ENCODE measurements at regions not wholly inside any gene's neighbourhood (a gene's known extent, or its start where the extent isn't known, plus 50 kb on each side); places are given as distances from the start of the nearest gene placed in this dataset.
A peak's percentile ranks its signal among the peaks of the same experiment; 100 is the strongest.

DNA sequence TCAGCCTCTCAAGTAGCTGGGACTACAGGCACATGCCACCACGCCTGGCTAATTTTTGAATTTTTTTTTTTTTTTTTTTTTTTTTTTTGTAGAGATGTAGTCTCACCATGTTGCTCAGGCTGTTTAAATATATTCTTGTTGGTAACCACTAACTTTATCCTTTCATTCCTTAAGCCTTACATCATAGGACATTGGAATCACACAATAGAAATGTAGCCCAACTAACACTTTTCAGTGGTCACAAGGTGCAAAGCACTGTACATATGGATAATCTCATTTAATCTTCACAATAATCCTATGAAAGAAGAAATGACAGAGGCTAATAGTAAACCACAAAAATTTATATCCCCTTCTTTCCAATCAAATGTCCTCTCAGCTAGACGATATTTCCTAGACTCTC is 417.8 kb upstream of the DACH1 start:
- no peaks in the 10 kb centered on the region for H3K4me1 ChIP-seq
- H3K9me3 ChIP-seq (replicated peaks), result no peaks in the 10 kb centered on the region; the same call in 1 of the 2 replicates
- no peaks in the 10 kb centered on the region for H3K36me3 ChIP-seq
- no peaks in the 10 kb centered on the region for H3K27me3 ChIP-seq
- DNase-seq, result no peak
- H3K27ac ChIP-seq, result no peak overlapping the region
- H3K4me3 ChIP-seq, result no peak overlapping the region

DNA sequence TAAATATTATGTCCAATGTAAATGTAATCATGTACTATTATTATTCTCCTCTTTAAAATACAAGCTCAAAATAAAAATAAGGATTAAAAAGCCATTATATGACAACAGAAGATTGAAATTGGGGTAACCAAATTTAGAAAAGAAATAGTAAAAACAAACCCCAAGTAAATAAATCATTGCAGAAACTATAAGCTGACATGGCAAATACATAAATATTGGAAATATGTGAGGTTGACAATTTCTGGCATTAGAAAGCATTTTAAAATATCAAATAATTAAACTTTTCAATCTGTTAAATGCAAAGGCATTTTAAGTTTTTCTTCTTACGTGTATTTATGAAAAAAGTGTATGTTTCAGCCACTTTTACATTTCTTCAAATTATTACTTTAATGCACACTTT is 394.7 kb upstream of the DACH1 start:
- H3K36me3 ChIP-seq, result no peaks in the 10 kb centered on the region
- H3K4me1 ChIP-seq, result no peaks in the 10 kb centered on the region
- no peak for DNase-seq
- no peak overlapping the region for H3K27ac ChIP-seq
- H3K9me3 ChIP-seq (replicated peaks), result no peaks in the 10 kb centered on the region
- no peaks in the 10 kb centered on the region for H3K27me3 ChIP-seq
- H3K4me3 ChIP-seq, result no peak overlapping the region

DNA sequence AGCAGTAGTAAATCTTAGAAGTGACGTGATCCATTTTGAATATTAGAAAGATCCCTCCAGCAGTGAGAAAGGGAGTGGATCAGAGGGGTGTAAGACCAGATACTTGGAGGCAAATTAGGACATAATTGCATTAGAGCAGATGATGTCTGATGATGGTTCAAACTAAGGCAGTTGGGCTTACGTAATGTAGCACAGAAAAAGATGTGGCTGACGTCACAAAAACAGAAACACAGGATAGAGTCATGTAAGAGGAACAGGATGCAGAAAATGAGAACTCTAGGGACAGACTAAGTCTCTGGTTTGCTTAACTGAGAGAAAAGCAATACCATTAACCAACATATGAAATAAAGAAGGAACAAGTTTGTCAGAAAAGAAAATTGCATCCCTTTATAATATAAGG is 392.5 kb upstream of the DACH1 start:
- no peaks in the 10 kb centered on the region for H3K9me3 ChIP-seq (replicated peaks)
- no peaks in the 10 kb centered on the region for H3K36me3 ChIP-seq
- H3K4me3 ChIP-seq, result no peak overlapping the region
- H3K27ac ChIP-seq, result no peak overlapping the region
- H3K27me3 ChIP-seq, result no peaks in the 10 kb centered on the region
- no peak for DNase-seq
- peaks cover 3% of the 10 kb centered on the region; the same call in 1 of the 2 replicates for H3K4me1 ChIP-seq

DNA sequence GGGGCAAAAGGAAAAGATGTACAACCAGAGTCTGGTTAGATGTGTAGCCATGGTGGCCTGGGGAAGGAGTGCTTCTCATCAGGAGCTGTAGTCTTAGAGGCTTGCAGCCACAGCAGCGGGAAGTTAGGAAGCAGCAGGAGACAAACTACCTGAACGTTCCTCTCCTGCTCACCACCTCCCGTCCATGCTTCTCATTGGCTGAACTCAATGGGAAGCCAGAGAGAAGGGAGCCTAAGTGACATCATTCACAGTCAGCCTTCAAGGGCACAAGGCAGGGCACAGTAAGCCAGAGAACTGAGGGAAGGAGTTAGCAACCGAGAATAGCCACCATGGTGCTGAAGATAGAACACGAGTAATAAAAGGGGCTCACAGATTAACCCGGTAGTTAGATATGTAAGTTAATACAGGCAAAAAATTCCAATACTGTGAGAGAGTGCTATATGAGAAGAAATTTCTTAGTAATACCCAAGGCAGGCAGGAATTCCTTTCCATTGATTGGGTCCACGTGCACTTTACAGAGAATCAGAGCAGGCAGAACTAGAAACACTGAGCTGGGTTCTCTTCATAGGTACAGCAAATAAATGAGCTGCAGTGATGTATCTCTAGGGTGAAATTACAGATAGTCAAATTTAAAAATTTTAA is 391.5 kb upstream of the DACH1 start:
- H3K4me3 ChIP-seq, result no peak overlapping the region
- DNase-seq, result no peak
- H3K27ac ChIP-seq, result no peak overlapping the region
- H3K27me3 ChIP-seq, result no peaks in the 10 kb centered on the region
- H3K36me3 ChIP-seq, result no peaks in the 10 kb centered on the region
- peaks cover 3% of the 10 kb centered on the region; the same call in 1 of the 2 replicates for H3K4me1 ChIP-seq
- no peaks in the 10 kb centered on the region for H3K9me3 ChIP-seq (replicated peaks)

DNA sequence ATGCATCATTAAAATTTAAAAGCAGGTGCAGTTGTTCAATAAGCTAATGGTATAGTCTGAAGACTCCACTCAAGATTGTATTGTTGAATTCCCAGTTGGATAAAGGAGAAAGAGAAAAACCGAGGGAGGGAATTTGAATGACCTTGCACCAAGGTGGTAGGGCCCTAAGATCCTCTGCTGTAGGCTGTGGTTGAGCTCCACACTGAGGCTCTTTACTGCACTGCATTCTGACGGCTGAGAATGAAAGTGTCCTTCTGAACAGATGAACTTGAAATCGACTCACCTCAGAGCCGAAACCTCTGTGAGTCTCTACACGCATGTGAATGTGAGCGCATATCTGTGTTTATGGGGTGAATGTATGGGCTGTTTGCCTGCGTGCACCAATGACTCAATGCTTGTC is 388.9 kb upstream of the DACH1 start:
- Histone ChIP-seq H3K36me3 (no peaks in the 10 kb centered on the region), H3K27me3 (no peaks in the 10 kb centered on the region), H3K27ac (no peak overlapping the region), H3K4me3 (no peak overlapping the region), H3K4me1 (peaks cover 3% of the 10 kb centered on the region; the same call in 1 of the 2 replicates), H3K9me3 (replicated peaks) (no peaks in the 10 kb centered on the region)
- DNase-seq, result peak; percentile 30 to 60

DNA sequence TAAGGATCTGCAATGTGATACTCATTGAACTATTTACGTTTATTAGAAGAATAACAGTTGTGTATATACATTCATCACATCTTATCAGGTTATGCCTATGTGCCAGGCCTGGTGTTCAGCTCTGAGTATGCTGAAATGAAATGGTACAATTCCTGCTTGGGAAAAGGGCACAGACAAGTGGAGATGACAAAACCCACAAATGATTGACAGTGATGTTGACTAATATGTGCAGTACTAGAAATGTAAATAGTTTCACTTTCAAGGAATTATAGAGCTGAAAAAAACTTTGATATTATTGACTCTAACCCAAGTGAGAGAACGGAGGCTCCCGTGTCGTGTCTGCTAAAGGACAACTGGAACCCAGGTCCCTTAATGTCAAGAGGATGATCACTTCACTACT is 386.8 kb upstream of the DACH1 start:
- Histone ChIP-seq H3K9me3 (replicated peaks) (no peaks in the 10 kb centered on the region), H3K27me3 (no peaks in the 10 kb centered on the region), H3K4me1 (peaks cover 3% of the 10 kb centered on the region; the same call in 1 of the 2 replicates), H3K36me3 (no peaks in the 10 kb centered on the region), H3K4me3 (no peak overlapping the region), H3K27ac (no peak overlapping the region)
- DNase-seq, result no peak

DNA sequence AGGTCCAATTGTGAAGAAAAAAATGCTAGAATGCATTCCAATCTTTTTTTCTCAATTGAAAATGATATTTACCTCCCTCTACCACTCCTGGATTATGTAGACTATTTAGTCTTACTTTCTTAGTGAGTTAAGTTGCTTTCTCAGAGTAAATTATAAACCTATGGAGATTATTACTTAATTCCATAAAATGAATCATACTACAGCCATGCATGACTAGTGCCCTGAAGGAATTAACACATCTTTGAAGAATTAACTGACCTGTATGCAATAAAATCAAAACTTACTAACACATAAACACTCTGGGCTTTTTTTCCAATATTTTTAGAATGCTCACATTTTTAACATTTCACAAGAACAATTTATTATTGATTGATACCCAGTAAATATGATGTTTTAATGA is 379.4 kb upstream of the DACH1 start:
- Histone ChIP-seq H3K27me3 (no peaks in the 10 kb centered on the region), H3K27ac (no peak overlapping the region), H3K9me3 (replicated peaks) (no peaks in the 10 kb centered on the region), H3K4me3 (no peak overlapping the region), H3K4me1 (no peaks in the 10 kb centered on the region), H3K36me3 (no peaks in the 10 kb centered on the region)
- no peak for DNase-seq

DNA sequence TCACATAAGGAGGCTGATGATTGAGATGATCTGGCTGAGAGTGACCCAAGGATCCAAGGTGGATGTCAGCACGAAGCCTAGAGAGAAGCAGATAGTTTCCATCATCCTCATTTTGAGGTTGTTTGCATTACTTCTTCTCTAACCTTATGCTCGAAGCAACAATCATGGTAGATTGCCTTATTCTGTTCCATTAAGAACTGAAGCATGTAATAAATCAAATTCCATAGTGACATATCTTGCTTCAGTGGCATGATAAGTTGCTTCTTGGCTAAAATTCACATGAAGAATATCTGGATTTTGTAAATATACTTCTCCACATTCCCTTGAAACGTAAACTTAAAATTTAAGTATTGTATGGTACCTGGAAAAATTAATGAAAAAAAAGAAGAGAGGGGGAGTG is 377.8 kb upstream of the DACH1 start:
- Histone ChIP-seq H3K36me3 (no peaks in the 10 kb centered on the region), H3K4me3 (no peak overlapping the region), H3K27ac (no peak overlapping the region), H3K27me3 (no peaks in the 10 kb centered on the region), H3K9me3 (replicated peaks) (no peaks in the 10 kb centered on the region), H3K4me1 (no peaks in the 10 kb centered on the region)
- DNase-seq, result no peak

DNA sequence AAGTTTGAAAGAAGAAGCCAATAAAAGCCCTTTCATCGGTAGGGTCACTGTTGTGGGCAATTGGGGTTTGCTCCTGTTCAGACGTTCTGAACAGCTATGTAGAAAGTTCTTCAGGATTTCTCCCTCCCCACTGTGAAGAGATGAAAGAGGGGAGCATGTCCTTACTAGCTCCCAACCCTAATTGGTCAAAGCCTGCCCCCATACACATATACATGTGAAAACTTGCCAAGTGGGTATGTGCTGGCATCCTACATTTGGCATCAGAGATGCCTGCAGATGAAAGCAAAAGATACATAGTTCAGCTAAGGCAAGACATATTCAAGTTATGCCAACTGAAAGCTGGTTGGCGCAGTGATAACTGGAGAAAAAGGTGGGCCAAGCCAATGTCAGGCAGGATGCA is 363.1 kb upstream of the DACH1 start:
- no peak for DNase-seq
- Histone ChIP-seq H3K4me1 (no peaks in the 10 kb centered on the region), H3K36me3 (no peaks in the 10 kb centered on the region), H3K27ac (no peak overlapping the region), H3K4me3 (no peak overlapping the region), H3K9me3 (replicated peaks) (peaks cover 5% of the 10 kb centered on the region; the same call in 1 of the 2 replicates), H3K27me3 (no peaks in the 10 kb centered on the region)

DNA sequence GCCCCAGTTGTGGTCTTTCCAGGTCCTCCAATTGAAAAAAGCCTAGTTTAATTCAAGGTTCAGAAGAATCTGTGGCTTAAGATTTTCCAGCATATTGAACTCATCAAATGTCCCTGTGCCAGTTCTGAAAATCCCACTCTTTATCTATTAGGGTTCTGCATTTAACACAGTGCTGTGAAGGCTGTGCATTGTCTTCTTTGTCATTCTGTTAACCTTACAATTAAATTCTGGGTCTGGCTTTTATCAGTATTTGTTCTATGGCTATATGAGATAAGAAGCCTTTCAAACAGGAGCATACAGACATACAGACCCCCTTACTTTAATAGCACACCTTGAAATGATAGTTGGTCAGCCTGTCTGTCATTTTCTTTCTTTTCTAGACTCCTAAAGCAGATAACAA is 362.1 kb upstream of the DACH1 start:
- Histone ChIP-seq H3K9me3 (replicated peaks) (0 out of 2 replicates have a peak, but pooled peaks cover 5% of the 10 kb centered on the region), H3K27me3 (no peaks in the 10 kb centered on the region)

DNA sequence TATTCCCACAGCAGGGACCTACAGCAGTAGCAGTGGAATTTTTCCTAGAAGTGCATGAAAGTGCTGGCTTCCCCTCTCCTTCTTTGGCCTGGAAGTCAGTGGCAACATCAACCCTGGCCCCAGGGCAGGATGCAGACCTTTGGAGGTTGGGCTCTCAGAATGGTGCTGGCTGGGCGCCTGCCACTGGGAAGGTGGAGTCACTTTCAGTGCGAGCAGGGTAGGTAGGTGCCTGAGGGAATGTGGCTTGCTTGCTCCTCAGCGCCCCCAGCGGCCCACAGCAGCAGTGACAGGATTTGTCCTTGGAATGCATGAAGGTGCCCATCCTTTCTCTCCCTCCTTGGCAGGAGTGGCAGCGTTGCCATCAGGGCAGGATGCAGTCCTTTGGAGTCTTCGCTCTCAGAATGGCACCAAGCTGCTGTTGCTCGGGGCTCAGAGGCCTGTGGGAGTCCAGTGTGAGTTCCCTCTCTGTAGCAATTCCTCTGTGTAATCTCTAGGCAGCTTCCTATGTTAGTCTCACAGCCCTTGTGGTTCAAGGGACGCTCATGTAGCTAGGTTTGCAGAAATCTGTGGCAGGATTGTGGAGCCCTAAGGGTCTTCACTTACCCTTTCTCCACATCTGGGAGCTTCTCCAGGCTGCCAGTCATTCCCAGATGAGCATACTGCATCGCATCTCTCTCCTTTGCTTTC is 354.4 kb upstream of the DACH1 start:
- Histone ChIP-seq H3K36me3 (no peaks in the 10 kb centered on the region), H3K4me3 (no peak overlapping the region), H3K9me3 (replicated peaks) (peaks cover 5% of the 10 kb centered on the region; the same call in 1 of the 2 replicates), H3K27me3 (no peaks in the 10 kb centered on the region), H3K4me1 (no peaks in the 10 kb centered on the region), H3K27ac (no peak overlapping the region)
- peak; percentile 3 to 8 for DNase-seq

More for the DNA sequence above, 362.1 kb upstream of the DACH1 start:
- Histone ChIP-seq H3K4me3 (no peak overlapping the region), H3K27ac (no peak overlapping the region), H3K4me1 (no peaks in the 10 kb centered on the region), H3K36me3 (no peaks in the 10 kb centered on the region)
- no peak for DNase-seq

DNA sequence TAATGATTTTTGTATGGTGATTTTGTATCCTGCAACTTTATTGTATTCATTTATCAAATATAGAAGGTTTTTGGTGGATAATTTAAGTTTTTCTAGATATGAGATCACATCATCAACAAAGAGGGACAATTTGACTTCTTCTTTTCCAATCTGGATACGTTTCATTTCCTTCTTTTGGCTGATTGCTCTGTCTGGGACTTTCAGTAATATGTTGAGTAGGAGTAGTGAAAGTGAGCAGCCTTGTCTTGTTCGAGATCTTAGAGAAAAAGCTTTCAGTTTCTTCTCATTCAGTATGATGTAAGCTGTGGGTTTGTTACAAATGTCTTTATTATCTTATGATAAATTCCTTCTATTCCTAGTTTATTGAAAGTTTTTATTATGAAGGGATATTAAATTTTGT is 352.0 kb upstream of the DACH1 start:
- no peak for DNase-seq
- Histone ChIP-seq H3K27ac (no peak overlapping the region), H3K4me3 (no peak overlapping the region), H3K36me3 (no peaks in the 10 kb centered on the region), H3K4me1 (no peaks in the 10 kb centered on the region), H3K9me3 (replicated peaks) (no peaks in the 10 kb centered on the region; the same call in 1 of the 2 replicates), H3K27me3 (no peaks in the 10 kb centered on the region)

DNA sequence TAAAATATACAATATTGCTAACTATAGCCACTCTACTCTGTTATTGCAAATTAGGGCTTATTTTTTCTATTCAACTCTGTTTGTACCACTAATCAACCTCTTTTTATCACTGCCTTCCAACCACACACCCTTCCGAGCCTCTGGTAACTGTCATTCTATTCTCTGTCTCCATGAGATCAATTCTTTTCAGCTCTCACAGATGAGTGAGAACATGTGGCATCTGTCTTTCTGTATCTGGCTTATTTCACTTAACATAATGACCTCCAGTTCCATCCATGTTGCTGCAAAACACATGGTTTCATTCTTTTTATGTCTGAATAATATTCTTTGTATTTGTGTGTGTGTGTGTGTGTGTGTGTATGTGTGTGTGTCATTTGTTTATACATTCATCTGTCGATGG is 350.1 kb upstream of the DACH1 start:
- Histone ChIP-seq H3K27ac (no peak overlapping the region), H3K36me3 (no peaks in the 10 kb centered on the region), H3K4me1 (no peaks in the 10 kb centered on the region), H3K9me3 (replicated peaks) (no peaks in the 10 kb centered on the region; the same call in 1 of the 2 replicates), H3K4me3 (no peak overlapping the region), H3K27me3 (no peaks in the 10 kb centered on the region)
- no peak for DNase-seq

DNA sequence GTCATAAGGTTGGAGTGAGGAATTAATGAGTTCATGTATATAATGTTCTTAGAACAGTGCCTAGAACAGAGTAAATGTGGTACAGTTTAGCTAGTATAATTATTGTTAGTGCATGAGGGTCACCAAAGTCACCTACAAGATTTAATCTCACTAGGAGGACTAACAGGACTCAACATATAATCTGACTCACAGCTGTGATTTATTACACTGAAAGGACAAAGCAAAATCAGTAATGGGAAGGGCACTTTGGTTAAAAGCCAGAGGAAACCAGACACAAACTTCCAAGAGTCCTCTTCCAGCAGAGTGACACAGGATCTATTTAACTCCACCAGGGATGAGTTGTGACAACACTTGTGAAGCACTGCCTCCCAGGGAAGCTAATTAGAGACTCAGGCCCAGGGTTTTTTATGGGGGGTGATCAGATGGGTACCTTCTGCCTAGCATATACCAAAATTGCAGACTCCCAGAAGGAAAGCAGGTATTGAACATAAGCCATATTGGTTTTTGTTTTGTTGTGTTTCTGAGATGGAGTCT is 341.2 kb upstream of the DACH1 start:
- H3K27ac ChIP-seq, result no peak overlapping the region
- DNase-seq, result no peak

DNA sequence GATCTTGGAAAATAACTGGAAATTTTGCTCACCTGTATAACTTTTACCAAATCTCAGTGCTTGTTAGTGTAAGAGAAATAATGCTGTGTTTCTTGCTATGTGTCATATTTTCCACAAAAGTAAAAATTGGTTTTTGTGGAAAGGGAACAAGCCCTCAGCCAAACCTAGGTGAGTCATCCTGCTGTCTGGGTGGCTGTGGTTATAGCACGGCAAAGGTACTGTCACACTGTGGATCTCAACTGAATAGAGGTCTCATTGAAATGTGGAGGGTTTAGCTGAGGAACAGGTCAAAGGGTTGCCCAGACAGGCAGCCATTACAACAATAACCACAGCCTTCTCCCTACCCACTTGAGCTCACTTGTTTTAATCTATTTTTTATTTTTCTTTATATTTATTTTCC is 338.8 kb upstream of the DACH1 start:
- H3K4me3 ChIP-seq, result no peak overlapping the region
- no peaks in the 10 kb centered on the region for H3K4me1 ChIP-seq
- no peak overlapping the region for H3K27ac ChIP-seq
- H3K36me3 ChIP-seq, result no peaks in the 10 kb centered on the region
- no peaks in the 10 kb centered on the region for H3K27me3 ChIP-seq
- DNase-seq, result no peak
- H3K9me3 ChIP-seq (replicated peaks), result no peaks in the 10 kb centered on the region

More for the DNA sequence above, 341.2 kb upstream of the DACH1 start:
- Histone ChIP-seq H3K9me3 (replicated peaks) (no peaks in the 10 kb centered on the region), H3K36me3 (no peaks in the 10 kb centered on the region), H3K4me1 (no peaks in the 10 kb centered on the region), H3K4me3 (no peak overlapping the region), H3K27me3 (no peaks in the 10 kb centered on the region)
